ENCODE measurements at regions not wholly inside any gene's neighbourhood (a gene's known extent, or its start where the extent isn't known, plus 50 kb on each side); places are given as distances from the start of the nearest gene placed in this dataset.

DNA sequence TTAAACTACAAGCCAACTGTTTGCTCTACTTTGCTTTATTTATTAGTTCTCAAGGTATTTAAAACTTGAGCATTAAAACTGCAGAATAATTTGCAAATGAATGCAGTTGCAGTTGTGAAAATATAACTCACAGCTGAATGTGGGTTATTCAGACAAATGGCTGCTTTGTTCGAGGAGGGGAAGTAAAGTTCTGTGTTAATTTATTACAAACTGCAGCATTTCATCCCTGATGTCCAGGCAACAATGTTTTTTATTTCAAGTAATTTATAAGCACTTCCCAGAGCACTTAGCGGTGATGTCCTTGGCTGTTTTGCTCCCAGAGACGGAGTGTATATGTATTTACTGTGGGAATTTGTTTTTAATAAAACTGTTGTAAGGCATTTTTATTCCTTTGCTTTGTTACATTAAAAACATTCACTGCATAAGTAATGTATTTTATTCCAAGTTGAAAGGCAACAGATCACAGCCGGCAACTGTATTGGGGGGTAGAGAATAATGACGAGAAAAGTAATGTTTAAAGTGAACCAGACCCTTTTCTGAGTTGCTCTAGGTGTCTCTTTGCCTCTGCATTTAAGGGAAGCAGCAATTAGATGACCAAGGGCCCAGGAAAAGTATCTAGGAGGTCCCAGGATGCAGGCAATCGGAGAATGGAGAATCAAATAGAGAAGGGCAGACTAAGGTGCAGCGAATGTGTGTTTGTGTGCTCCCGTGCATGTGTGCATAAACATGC lies 291.2 kb upstream of the SALL1 start:
- TF ChIP-seq, protein P1, sequence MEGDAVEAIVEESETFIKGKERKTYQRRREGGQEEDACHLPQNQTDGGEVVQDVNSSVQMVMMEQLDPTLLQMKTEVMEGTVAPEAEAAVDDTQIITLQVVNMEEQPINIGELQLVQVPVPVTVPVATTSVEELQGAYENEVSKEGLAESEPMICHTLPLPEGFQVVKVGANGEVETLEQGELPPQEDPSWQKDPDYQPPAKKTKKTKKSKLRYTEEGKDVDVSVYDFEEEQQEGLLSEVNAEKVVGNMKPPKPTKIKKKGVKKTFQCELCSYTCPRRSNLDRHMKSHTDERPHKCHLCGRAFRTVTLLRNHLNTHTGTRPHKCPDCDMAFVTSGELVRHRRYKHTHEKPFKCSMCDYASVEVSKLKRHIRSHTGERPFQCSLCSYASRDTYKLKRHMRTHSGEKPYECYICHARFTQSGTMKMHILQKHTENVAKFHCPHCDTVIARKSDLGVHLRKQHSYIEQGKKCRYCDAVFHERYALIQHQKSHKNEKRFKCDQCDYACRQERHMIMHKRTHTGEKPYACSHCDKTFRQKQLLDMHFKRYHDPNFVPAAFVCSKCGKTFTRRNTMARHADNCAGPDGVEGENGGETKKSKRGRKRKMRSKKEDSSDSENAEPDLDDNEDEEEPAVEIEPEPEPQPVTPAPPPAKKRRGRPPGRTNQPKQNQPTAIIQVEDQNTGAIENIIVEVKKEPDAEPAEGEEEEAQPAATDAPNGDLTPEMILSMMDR (IDR thresholded peaks at IDR 0.05; ENCODE audit: poor library complexity): no peak
- no peak for TF ChIP-seq EZH2 (IDR thresholded peaks at IDR 0.05; ENCODE audit: borderline replicate concordance)
